ENCODE measurements at regions not wholly inside any gene's neighbourhood (a gene's known extent, or its start where the extent isn't known, plus 50 kb on each side); places are given as distances from the start of the nearest gene placed in this dataset.

GRCh38 chr6:10028222-10028621 lies 386.7 kb downstream of the TFAP2A start:
- TF ChIP-seq FOXM1 (IDR thresholded peaks at IDR 0.05; ENCODE audit: borderline replicate concordance, low read depth), result no peak
- TF ChIP-seq TCF12 (IDR thresholded peaks at IDR 0.05; ENCODE audit: low read depth), result no peak
- TF ChIP-seq MAX (IDR thresholded peaks at IDR 0.05), result no peak
- no peak for TF ChIP-seq CEBPB (IDR thresholded peaks at IDR 0.05)
- TF ChIP-seq EP300 (IDR thresholded peaks at IDR 0.05; ENCODE audit: borderline replicate concordance), result no peak
- TF ChIP-seq USF1 (IDR thresholded peaks at IDR 0.05), result no peak
- TF ChIP-seq REST (IDR thresholded peaks at IDR 0.05; ENCODE audit: low read depth), result no peak
- TF ChIP-seq YY1 (IDR thresholded peaks at IDR 0.05; ENCODE audit: low read depth), result no peak
- TF ChIP-seq CREB1 (IDR thresholded peaks at IDR 0.05; ENCODE audit: low read depth), result no peak
- no peak for TF ChIP-seq TEAD4 (IDR thresholded peaks at IDR 0.05)

Data from Ishikawa (cell line).